ENCODE measurements at regions not wholly inside any gene's neighbourhood (a gene's known extent, or its start where the extent isn't known, plus 50 kb on each side); places are given as distances from the start of the nearest gene placed in this dataset.
"Not testable (repeated sequence)": the region's sequence is repeated elsewhere in the genome, so short reads cannot be mapped to it uniquely, and the experiment has no call there.

GRCh38 chr15:93811305-93811704, 420.1 kb upstream of the MCTP2 start:
- no peak for DNase-seq

GRCh38 chr15:93809516-93809915, 421.8 kb upstream of the MCTP2 start:
- no peak for DNase-seq

DNA sequence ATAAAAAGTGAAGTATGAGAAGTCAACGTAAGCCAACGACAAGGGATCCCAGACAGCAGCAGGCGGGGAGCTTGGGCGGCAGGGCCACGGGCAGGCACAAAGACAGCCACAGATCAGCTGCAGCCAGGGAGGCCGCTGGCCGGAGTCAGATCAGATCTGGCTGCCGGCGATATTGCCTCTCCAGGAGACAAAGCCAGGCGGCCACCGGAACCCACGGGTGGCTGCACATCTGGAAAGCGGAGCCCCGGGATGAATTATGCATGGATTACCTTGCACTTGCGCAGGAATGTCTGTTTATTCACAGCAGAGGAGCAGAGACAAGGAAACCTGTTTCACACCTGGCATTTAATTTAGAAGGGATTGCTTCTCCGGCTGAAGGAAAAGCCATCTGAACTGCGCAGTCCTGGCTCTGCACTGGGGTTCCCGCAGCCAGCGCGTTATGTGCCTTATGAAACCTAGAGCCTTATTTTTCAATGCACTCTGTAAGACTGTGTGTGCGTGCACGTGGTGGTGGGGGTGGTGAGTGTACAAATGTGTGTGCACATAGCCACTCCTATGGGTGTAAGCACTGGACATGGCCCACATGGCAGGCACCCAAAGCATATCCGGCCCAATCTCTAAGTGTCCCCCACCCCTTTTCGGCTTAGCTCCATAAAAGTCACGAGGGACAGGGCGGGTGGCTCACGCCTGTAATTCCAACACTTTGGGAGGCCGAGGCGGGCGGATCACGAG, 427.8 kb upstream of the MCTP2 start:
- DNase-seq: no peak

DNA sequence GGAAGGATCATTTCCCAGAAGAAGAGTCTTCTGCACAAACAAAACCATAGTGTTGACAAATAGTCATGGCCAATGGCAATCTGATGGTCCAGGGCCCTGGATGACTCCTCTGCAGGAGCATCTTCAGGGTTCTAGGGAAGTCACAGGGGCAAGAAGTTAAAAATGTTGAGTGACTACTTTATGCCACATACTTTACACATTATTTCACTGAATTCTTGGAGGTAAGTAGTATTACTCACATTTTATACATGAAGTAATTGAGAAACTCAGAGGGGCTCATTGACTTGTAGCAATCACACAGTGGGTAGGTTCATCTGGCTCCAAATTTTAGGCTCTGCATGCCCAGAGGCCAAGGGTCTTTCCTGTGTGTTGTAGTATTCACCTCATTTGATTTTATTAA, 430.2 kb upstream of the MCTP2 start:
- DNase-seq: no peak

DNA sequence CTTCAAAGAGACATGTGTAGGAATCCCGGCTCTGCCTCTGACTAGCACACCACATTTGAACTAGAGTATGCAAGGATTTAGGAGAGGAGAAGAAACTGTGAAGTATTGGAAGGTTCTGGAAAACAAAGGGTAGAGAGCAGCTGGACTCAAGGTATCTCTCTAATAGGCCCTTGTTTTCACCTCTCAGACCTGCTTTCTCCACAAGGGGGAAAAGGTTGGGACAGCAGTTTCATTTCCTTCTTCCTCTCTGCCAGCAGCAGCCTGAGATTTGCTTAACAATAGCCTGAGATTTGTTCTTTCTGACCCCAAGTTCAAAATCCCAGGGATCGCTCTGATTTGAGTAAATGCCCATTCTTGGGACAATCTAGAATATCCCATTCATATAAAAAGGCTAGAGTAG, 430.6 kb upstream of the MCTP2 start:
- DNase-seq: no peak

DNA sequence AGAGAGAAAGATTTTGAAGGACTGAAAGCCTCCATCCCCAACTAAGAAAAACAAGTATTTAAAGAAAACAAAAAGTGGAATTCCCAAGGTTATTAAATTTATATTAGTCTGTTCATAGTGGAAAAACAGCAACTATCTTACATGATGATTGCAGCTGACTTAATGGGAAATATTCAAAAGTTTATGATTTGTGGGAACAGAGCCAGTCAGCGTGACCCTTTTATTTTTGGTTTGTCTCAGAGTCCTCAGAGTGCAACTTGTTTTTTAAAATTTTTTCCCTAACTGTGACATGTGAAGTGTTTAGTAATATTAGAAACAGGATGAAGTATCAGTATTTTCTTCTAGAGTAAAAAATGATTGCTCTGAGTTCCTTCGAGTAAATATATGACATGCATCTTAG, 441.9 kb upstream of the MCTP2 start:
- no peak for DNase-seq

- no peak for DNase-seq
Observed at GRCh38 chr15:93780073-93780472, 451.3 kb upstream of the MCTP2 start.

DNA sequence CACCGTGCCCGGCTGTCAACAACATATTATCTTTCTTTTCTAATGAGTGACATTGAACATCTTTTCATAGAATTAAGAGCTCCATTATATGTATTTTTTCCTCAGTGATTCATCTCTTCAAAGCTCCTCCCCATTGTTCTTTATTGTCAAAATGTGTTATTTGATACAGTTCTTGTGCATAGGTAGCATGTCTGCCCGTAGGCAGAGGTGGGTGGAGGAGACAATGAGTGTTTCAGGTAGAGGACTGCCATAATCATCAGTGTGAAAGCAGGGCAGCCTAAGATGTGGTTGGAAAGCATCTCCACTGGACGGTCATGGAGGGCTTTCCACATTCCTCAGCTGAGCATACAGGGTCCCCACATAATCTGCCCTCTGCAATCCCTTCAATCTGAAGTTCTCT, 452.0 kb upstream of the MCTP2 start:
- no peak for DNase-seq

DNA sequence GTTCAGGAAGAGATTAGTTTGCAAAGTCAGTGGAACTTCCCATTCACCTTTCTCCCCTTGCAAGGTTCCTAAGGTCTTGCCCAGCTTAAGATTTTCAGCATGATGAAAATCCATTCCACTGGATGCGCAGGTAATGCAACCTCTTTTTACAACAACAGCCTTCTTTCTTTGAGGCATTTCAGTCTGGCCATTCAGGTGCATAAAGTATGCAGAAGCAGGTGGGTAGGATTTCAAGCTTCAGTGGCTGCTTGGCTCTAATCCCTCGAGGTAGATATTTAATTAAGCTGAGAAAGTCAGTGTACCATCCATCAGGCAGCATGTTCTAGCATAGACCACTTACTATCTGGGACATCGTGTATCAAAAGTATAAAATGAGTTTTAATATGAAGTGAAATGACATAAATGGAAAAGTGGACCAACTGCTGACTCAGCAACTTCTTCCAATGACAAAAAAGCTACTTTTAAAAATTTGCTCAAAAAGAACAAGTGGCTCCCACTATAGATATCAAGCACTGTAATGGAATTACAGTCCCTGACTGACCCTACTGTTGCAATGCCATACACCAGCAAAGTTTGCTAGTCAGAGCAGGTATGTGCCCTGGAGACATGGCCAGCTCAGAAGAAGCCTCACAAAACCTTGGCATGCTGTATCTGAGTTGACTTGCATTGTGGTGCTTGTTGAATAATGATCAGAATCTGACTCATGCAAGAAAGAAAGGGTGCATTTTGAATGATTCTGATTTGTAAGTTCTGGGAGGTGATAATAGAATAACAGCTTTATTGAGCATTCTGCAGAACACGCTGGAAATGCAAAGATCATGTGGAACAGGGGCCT, 459.9 kb upstream of the MCTP2 start:
- no peak for DNase-seq

GRCh38 chr15:93770788-93771187, 460.6 kb upstream of the MCTP2 start:
- no peak for DNase-seq

DNA sequence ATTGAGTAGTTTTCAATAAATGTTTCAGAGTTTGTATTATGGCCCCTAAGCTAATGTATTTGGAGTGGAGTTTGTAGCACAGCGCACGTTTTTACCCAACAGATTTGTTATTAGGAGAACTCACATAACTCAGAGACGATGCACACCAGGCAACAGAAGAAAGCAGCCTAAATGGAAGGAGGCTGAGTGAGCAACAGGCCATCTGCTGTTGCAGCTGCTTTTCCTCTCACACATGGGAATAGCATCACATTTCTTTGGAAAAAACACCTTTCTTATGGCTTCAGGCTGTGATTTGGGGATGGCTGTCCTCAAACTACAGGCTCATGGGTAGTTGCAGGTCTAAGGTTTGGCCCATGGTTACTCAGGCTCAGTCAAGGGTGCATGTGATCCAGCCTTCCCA, 469.3 kb upstream of the MCTP2 start:
- DNase-seq: no peak

DNA sequence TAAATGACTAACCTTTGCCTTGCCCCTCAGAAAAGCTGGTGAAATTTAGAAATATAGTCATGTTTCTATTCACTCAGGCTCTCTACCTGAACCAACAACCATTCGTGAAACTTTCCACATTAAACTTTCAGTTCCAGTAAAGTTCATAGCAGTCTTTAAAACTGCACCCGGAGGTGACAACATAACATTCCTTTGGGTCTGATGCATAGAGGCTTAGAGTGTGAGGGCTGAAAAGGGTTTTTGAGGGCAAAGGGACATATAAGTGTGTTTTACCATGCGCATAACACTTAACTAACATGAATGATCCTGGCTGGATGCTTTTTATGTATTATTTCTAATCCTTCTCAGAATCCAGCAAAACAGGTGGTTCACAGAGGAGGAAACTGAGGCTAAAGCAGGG, 471.7 kb upstream of the MCTP2 start:
- DNase-seq: no peak

GRCh38 chr15:93758824-93759223, 472.5 kb upstream of the MCTP2 start:
- no peak for DNase-seq

DNA sequence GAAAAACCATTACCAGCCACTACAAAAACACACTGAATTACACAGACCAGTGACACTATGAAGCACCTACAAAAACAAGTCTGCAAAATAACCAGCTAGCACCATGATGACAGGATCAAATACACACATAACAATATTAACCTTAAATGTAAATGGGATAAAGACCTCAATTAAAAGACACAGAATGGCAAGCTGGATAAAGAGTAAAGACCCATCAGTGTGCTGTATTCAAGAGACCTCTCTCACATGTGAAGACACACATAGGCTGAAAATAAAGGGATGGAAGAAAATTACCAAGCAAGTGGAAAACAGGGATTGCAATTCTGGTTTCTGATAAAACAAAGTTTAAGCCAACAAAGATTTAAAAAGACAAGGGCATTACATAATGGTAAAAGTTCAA, 482.7 kb upstream of the MCTP2 start:
- no peak for DNase-seq

- DNase-seq: not testable (repeated sequence)
Observed at GRCh38 chr15:93734976-93735375, 496.4 kb upstream of the MCTP2 start.

DNA sequence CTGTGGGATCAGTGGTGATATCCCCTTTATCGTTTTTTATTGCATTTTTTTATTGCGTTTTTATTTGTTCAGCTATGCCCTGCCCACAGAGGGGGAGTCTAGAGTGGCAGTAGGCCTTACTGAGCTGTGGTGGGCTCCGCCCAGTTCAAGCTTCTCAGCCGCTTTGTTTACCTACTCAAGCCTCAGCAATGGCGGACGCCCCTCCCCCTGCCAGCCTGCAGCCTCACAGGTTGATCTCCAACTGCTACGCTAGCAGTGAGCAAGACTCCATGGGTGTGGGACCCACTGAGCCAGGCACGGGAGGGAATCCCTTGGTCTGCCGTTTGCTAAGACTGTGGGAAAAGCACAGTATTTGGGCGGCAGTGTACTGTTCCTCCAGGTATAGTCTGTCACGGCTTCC, 500.6 kb upstream of the MCTP2 start:
- no peak for DNase-seq

- no peak for DNase-seq
Observed at GRCh38 chr15:93722165-93722564, 509.2 kb upstream of the MCTP2 start.

- DNase-seq: no peak
Observed at GRCh38 chr15:93720607-93721006, 510.8 kb upstream of the MCTP2 start.

GRCh38 chr15:93719921-93720351, 511.4 kb upstream of the MCTP2 start:
- DNase-seq: no peak

DNA sequence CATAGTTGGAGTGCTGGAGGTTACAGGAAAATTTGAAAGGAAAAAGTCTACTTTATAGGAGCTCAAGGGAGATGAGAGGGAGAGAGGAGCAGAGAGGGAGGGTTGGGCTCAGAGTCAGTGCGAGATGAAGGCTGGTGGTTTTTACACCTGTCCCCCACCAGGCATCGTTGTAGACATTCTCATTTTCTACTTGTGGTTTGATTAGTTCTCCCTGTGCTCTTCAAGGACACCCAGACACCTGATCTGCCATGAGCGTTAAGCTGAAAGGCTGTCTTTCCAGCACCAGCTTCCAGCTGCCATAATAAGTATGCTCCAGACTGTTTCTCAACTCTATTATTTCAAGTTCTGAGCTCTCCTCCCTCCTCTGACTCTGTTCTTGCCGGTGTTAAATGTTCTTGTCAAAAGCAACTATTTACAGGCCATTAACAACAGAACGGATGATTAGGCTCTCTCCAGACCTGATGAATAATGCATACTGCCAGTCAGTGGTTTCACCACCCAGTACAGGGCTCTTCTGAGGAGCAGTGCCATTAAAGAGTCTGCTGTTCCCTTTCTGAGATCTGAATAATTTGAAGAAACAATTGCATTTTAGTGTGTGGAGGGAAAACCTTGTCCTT, 514.6 kb upstream of the MCTP2 start:
- DNase-seq: no peak

GRCh38 chr15:93709708-93710107, 521.7 kb upstream of the MCTP2 start:
- DNase-seq: no peak

- DNase-seq: no peak
Observed at GRCh38 chr15:93708724-93709445, 522.5 kb upstream of the MCTP2 start.

- no peak for DNase-seq
Observed at GRCh38 chr15:93707751-93708150, 523.6 kb upstream of the MCTP2 start.
